GM19238 (cell line): ENCODE measurements at regions not wholly inside any gene's neighbourhood (a gene's known extent, or its start where the extent isn't known, plus 50 kb on each side); places are given as distances from the start of the nearest gene placed in this dataset.

Experiments
- DNase-seq: peaks from one replicate; pipeline ENCODE4 v3.0.0; 2011; ENCODE audit warnings: low spot score; ENCODE audit not compliant: insufficient read length

GRCh38 chr2:21489080-21489479, 365.3 kb downstream of the TDRD15 start:
- no peak for DNase-seq

GRCh38 chr2:21498016-21498415, 374.2 kb downstream of the TDRD15 start:
- no peak for DNase-seq

GRCh38 chr2:21500401-21500945, 376.7 kb downstream of the TDRD15 start:
- DNase-seq, result no peak

- no peak for DNase-seq
These were observed 377.7 kb downstream of the TDRD15 start for GRCh38 chr2:21501376-21502027.

- no peak for DNase-seq
These were observed 392.1 kb downstream of the TDRD15 start for GRCh38 chr2:21515903-21516302.

- DNase-seq, result no peak
These were observed 395.6 kb downstream of the TDRD15 start for GRCh38 chr2:21519412-21519811.

- DNase-seq, result no peak
These were observed 396.1 kb downstream of the TDRD15 start for GRCh38 chr2:21519821-21520220.

- no peak for DNase-seq
These were observed 412.1 kb downstream of the TDRD15 start for GRCh38 chr2:21535826-21536225.

GRCh38 chr2:21539685-21540084, 415.9 kb downstream of the TDRD15 start:
- DNase-seq, result no peak

GRCh38 chr2:21543630-21544029, 419.9 kb downstream of the TDRD15 start:
- no peak for DNase-seq

- DNase-seq, result no peak
These were observed 420.6 kb downstream of the TDRD15 start for GRCh38 chr2:21544392-21544791.

- no peak for DNase-seq
These were observed 429.2 kb downstream of the TDRD15 start for GRCh38 chr2:21552981-21553380.

- DNase-seq, result no peak
These were observed 435.6 kb downstream of the TDRD15 start for GRCh38 chr2:21559351-21559750.

- DNase-seq, result no peak
These were observed 438.2 kb downstream of the TDRD15 start for GRCh38 chr2:21561965-21562364.

GRCh38 chr2:21567395-21567794, 443.6 kb downstream of the TDRD15 start:
- DNase-seq, result no peak

GRCh38 chr2:21571686-21572085, 447.9 kb downstream of the TDRD15 start:
- DNase-seq, result no peak

- no peak for DNase-seq
These were observed 456.6 kb downstream of the TDRD15 start for GRCh38 chr2:21580391-21580790.

GRCh38 chr2:21585881-21586280, 462.1 kb downstream of the TDRD15 start:
- DNase-seq, result no peak

GRCh38 chr2:21590026-21590690, 466.4 kb downstream of the TDRD15 start:
- no peak for DNase-seq

- no peak for DNase-seq
These were observed 468.2 kb downstream of the TDRD15 start for GRCh38 chr2:21591926-21592325.

- DNase-seq, result no peak
These were observed 475.6 kb downstream of the TDRD15 start for GRCh38 chr2:21599417-21599816.

GRCh38 chr2:21602789-21603188, 479.0 kb downstream of the TDRD15 start:
- no peak for DNase-seq

- DNase-seq, result no peak
These were observed 483.8 kb downstream of the TDRD15 start for GRCh38 chr2:21607572-21607971.
